HG03520 (cell line): ENCODE measurements at regions not wholly inside any gene's neighbourhood (a gene's known extent, or its start where the extent isn't known, plus 50 kb on each side); places are given as distances from the start of the nearest gene placed in this dataset.
"Not testable (repeated sequence)": the region's sequence is repeated elsewhere in the genome, so short reads cannot be mapped to it uniquely, and the experiment has no call there.

Experiments
- ATAC-seq: cut with Tn5 transposase; IDR thresholded peaks from one replicate; pipeline ENCODE4 v1.9.1; 2021; ENCODE audit warnings: mild to moderate bottlenecking, moderate library complexity; ENCODE audit not compliant: unreplicated experiment

DNA sequence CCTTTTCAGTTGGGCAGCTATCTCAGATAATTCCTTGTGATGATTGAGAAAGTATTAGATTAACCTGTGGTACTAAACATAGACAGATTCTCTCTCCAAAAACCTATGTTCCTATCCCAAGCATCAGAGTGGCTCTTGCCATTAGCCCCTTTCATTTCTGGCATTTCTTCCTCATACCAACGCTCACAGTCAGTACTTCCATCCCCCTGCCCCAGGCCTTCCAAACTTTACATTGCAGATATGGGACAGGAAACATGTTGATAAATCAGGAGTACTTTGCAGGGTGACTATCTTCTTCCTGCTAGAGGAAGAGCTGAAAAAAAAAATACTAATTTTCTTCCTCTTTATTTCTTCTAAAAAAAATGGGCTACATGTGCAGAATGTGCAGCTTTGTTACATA is 442.6 kb upstream of the RGMB start:
- no peak for ATAC-seq

DNA sequence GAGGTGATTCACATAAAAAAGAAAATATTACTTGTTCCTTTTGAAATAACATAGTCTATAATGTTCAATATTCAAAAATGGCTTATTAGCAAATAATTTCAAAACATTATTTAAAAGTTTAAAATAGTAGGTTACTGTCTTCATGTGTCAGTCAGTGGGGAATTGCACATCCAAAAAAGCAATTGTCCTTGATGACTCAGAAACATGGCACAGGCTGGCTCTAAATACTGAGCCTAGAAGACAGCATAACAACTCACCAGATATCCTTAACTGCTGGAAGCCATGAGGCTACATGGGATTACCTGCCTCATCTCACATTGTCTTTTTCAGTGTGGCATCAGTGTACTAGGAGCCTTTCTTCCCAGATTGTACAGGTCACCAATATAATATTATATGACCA is 439.5 kb upstream of the RGMB start:
- no peak for ATAC-seq

DNA sequence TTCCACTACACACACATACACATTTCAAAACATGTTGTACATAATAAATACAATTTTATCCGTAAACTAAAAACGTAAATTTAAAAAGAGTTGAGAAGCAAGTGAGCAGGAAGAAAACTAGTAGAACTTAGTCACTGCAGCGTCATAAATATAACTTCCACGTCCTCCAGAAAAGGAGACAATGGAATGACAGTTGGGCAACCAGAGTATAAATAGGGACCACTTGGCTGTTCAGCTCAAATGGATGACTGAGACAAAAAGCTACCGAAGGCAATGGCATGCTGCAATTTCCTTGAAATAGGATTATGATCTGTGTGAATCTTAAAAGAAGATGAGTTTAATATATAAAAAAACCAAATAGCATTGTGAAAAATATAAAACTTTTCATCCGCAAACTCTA is 438.5 kb upstream of the RGMB start:
- no peak for ATAC-seq

DNA sequence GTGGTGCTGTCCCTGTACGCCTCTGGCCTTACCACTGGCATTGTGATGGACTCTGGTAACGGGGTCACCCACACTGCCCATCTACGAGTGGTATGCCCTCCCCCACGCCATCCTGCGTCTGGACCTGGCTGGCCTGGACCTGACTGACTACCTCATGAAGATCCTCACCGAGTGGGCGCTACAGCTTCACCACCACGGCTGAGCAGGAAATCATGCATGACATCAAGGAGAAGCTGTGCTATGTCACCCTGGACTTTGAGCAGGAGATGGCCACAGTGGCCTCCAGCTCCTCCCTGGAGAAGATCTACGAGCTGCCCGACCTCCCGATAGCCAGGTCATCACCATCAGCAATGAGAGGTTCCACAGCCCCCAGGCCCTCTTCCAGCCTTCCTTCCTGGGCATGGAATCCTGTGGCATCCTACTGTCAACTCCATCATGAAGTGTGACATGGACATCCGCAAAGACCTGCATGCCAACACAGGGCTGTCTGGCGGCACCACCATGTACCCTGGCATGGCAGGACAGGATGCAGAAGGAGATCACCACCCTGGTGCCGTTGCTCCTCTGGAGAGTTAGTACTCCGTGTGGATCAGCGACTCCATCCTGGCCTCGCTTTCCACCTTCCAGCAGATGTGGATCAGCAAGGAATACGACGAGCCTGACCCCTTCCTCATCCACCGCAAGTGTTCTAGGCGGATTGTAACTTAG is 434.2 kb upstream of the RGMB start:
- no peak for ATAC-seq

DNA sequence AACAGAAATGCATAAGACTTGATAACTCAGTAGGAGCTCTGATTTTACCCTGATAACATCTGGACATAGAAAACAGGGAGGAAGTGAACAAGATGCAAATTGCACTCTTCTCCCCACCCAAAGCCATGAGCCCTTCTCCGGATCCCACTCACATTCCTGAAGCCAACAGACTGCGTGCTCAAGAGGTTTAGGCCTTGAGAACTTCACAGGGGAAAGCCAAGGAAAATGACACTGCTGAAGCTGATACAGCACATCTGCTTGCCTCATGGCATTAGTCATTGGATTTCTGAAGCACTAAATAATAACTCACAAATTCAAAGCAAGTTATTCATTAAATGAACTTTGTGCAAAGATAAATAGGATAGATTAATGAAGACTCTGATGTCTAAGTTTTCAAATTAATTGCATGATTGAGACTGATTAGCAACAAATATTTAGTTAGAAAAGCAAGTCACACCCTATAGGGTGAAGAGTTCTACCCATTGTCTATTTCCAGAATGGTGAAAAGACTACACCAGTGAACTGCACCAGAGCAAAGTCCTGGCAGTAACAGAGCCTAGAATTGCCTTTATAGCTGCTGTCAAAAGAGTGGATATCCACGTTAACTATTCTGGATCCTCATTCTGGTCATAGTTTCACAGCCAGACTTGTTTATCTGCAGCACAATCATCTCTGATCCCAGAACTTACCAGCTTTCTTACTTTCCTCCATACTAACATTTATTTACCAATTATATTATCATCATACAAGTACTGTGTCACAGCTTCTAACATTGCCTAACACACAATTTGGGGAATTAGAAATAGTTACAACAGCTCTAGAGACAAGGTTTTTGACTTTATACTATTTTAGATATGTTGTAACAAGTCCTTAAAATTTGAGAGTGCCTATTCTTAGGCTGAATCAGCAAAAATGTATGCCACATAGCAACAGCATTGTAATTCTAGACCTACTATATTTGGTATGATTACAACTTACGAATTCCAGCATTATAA is 432.1 kb upstream of the RGMB start:
- no peak for ATAC-seq

DNA sequence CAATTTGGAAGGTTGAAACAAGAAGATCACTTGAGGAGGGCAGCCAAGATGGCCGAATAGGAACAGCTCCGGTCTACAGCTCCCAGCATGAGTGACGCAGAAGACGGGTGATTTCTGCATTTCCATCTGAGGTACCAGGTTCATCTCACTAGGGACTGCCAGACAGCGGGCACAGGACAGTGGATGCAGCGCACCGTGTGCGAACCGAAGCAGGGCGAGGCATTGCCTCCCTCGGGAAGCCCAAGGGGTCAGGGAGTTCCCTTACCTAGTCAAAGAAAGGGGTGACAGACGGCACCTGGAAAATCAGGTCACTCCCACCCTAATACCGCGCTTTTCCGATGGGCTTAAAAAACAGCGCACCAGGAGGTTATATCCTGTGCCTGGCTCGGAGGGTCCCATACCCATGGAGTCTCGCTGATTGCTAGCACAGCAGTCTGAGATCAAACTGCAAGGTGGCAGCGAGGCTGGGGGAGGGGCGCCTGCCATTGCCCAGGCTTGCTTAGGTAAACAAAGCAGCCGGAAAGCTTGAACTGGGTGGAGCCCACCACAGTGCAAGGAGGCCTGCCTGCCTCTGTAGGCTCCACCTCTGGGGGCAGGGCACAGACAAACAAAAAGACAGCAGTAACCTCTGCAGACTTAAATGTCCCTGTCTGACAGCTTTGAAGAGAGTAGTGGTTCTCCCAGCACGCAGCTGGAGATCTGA is 430.4 kb upstream of the RGMB start:
- ATAC-seq = not testable (repeated sequence)

DNA sequence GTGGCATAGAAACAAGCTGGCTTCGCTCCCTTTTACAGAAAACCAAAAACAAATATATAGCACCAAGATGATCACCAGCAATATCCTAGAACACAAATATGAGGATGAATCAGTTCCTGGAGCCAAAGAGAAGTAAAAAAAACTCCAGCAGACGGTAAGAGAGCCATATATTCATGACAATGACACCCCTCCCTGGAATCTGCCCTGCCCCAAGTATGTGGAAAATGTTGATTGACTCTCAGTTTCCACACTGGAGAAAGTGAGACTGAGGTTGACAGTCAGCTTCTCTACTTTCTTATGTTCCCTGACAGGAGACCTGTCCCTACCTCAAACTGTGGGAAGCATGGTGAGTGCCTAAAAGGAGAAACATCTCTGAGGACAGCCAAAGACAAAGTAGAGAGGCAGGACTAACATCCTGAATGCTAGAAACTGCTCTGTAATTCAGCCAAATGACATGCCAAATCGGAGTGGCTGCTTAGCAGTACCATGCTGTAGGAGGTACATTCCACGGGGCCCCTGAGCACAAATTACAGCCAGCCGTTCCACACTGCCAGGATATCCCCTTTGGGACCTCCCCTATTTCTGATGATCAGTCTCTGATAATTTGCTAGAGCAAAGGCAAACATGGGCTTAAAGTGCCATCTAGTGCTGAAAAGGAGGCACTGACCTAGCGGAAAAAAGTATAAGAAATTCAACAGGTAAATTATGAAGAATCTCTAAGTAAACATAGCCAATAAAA is 424.0 kb upstream of the RGMB start:
- ATAC-seq = no peak

DNA sequence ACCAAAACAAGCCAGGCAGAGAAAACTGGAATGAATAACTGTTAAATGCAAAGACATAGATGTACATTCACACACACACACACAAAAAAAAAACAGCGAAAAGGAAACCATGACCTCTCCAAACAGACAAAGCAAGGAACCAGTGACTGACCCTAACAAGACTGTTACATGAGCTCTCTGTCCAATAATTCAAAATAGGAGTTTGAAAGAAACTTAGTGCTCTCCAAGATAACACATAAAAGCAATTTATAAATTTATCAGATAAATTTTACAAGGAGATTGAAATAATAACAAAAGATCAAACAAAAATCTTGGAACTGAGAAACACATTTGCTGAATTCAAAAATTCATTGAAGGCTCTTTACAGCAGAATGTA is 423.5 kb upstream of the RGMB start:
- ATAC-seq = no peak

DNA sequence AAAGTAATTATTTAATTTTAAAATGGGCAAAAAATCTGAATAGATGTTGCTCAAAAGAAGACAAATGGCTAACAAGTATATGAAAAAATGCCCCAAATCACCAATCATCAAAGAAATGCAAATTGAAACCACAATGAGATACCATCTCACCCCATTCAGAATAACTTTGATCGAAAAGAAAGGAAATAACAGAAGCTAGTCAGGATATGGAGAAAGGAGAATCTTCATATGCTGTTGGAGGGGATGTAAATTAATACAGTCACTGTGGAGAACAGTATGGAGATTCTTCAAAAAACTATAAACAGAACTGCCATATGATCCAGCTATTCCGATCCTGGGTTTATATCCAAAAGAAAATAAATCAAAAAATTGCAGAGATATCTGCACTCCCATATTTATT is 418.5 kb upstream of the RGMB start:
- no peak for ATAC-seq

DNA sequence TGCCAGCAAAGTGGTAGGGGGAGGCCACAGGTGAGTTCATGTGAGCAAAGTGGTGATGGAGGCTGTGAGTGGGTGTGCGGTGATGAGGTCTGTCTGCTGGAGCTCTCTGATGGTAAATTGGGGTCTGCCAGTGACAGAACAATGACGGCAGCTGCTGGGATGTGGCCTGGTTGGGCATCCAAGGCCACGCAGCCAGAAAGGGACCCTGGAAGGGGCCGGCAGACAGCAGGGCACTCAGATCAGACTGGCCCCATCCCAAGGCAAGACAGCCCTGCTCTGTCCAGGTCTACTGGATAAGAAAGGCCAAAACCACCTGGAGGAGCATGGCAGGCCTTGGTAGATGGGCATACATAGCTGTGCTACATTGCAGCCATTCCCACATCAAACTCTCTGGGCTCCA is 412.9 kb upstream of the RGMB start:
- no peak for ATAC-seq

DNA sequence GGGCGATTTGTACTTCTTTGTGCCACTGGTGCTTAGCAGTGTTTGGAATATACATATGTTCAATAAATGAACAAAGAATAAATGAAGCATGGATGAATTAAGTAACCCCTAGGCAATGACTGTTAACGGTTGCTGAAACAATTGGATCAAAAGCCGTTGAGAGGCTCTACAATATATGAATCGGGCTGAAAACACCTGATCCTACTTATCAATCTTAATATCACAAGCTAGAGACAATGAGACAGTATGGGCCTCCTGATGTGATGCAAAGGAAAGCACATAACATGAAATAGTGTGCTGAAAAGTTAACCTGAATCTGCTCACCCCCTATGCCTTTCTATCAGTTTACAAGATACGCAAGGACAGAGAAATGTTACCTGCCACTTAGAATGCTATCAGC is 410.3 kb upstream of the RGMB start:
- no peak for ATAC-seq

DNA sequence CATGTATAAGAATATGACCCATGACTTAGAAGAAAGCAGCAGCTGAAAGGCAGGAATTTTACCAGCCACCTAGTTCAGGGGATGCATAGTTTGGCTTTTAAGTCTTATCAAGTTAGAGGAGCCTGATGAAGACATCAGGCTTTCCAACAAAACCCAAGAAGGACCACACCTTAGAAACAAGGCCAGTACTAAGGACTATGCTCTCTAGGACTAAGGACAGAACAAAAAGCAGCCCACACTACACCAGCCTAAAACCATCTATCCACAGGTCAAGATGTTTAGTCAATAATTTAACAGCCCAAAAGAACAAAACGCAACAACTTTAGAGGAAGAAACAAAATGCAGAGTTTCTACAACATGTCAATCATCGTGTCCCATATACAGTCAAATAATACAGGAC is 408.9 kb upstream of the RGMB start:
- ATAC-seq = no peak

DNA sequence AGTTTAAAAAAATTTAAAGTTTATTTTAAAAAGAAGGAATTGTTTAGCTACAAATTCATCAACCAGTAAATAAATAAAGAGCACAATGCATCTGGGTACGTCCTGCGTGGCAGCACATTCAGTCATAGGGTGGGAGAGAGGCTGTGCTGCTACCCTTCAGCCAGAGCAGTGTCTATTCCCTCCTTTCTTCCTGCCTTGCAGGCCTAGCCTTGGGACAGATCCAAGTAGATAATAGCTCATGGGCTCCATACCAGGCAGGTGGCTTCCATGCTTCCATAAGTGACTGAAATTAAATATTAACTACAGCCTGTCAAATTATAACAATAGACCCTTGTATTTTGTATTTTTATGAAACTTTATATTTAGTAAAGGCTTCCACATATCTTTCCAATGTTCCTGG is 408.3 kb upstream of the RGMB start:
- ATAC-seq = no peak

DNA sequence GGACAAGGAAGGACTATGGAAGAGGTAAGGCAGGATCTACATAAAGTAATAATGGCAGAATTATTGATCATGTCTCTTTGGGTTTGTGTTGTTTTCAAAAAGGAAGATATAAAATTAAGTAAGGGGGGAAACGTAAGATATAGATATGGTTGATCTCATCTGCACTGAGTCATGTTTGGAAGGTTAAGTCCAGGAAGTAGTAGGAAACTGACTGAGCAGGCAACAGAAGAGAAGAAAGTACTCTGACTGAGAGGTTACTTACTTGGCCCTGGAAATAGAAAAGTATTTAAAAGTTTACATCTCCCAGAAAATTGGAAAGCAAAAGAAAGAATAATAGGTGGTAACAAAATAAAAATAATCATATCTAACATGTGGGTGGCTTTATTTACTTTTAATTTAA is 405.3 kb upstream of the RGMB start:
- no peak for ATAC-seq

DNA sequence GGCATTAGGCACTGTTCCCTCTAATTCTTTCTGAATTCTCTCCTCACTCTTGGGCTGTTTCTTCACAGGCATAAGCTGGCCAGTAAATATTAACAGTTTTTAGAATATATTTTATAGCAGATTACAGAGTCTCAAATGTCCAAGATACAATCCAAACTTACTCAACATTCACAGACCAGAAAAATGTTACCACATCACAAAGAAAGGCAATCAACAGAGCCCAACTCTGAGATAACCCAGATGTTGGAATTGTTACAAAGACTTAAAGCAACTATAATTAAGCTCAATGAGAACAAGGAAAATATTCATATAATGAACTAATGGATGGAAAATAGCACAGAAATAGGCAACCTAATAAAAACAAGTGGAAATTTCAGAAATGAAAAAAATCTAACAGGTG is 401.1 kb upstream of the RGMB start:
- ATAC-seq = no peak

DNA sequence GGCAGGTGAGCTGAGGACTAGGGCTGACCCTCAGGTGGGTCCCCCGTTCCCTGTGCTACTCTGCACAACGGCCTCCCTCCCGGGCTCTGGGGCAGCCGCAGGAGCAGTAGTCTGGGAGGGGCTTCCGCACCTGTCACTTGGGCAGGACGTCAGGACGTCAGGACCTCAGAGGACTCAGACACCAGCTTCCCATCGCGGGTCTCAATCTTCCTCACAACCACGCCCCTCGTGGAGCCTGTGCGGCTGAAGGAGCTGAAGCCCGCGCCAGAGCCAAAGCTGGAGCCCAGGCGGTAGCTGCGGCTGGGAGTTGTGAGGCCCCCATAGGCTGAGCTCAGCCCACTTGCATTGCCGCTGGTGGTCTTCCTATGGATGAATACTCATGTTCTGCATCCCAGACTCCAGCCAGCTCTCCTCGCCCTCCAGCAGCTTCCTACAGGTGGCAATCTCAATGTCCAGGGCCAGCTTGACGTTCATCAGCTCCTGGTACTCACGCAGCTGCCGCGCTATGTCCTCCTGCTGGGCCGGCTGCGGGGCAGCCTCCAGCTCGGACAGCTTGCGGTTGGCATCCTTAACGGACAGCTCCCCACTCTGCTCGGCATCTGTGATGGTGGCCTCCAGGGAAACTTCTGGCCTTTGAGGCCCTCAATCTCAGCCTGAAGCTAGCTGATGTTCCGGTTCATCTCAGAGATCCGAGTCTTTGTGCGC is 381.4 kb upstream of the RGMB start:
- ATAC-seq = no peak

DNA sequence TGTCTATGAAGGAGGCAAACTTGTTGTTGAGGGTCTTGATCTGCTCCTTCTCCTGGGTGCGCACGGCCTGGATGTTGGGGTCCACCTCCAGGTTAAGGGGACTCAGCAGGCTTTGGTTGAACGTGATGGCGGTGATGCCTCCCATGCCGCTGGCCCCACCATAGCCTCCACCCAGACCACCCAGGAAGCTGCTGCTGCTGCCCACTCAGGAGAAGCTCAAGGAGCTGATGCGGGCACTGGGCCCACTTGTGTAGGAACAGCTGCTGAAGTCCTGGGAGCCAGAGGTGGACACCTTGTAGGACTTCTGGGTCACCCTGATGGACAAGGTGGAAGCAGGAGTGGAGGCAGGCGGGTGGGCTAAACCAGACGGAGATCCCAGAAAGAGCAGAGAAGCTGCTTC is 380.3 kb upstream of the RGMB start:
- ATAC-seq = not testable (repeated sequence)

DNA sequence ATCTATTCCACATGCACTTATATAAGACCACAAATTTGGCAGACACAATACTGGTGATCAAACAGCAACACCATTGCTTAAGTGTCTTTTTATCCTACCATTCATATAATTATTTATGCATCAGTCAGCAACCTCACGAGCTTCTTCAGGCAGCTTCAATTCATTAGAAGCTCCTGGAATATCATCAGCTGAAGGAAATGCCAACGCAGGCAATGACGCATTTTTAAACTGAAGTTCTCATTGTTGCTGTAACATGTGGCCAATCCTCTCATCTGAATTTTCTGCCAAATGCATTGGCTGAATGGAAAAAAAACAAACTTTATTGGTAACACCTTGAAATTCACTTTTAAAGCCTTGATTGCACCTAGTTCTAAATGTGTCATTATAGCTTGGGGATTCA is 376.4 kb upstream of the RGMB start:
- ATAC-seq = no peak

DNA sequence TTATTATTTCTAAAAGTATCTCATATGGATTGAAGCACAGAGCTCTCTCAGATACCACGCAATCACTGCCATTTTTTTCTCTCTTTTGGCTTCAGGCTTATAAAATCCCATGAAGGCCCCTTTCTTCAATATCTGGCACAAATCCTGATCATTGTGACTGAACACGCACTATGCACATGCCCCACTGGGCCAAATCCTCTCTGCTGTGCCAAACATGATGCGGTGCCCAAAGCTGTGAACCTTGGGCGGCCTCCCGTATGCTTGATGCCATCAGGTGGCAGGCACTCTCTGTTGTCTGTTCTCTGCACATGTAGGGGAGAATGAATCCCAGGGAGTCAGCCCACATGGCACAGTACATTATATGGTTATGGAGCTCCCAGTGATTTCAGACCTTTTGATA is 375.0 kb upstream of the RGMB start:
- ATAC-seq = no peak

DNA sequence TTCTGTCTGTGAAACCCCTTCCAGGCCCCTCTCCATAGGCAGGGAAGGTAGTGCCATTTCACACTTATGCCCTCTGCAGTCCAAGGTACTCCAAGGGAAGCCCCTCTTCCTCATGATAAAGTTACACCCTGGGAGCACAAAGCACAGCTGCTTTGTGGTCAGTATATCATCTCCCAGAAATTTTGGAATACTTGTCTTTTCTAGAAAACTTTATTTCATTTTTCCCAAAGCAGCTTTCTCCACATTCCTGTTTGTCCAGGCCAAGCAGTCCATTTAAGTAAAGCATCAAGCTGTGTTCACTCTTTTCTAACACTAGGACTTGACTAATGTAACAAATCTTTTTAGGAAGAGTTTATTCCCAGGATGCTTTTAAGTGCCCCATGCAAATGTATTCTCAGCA is 371.8 kb upstream of the RGMB start:
- ATAC-seq = no peak
